Cardiac septum (tissue), 1 donor: ENCODE measurements at regions not wholly inside any gene's neighbourhood (a gene's known extent, or its start where the extent isn't known, plus 50 kb on each side); places are given as distances from the start of the nearest gene placed in this dataset.

ENCODE experiments used
- DNase-seq: peaks from one replicate; pipeline ENCODE4 v3.0.0-alpha.2; 2020; ENCODE audit warnings: low spot score
- intact Hi-C: fragments of 100-400 bp; cut with DNase I; formaldehyde crosslinking; loops from one replicate; pipeline ENCODE4 v1.14.0; 2022
- donor health status: DM: no; HTN: no; CAD: no.

DNA sequence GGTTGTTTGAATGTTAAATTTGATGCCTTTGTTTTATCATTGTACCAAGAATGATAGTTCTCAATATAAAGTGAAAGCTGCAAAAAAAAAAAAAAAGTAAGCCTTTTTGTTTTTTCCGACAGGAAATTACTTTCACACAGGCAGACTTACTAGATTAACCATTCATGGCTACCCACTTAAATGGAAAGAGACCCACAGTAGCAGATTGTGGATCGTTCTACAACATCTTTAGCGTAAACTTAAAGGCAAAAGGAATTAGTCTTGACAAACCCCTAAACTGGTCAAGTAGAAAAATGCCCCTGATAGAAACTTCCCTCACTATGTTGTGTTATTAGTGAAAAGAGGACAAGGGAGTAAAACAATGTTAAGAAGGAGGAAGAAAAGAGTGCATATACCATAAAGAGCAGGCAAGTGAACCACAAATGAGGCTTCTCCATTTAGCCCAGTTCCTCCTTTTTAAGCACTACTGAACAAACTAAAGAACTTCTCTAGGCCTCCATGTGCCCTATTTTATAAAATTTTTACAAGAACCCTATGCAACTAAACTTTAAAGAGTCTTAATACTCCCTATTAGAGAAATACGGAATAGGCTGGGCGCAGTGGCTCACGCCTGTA lies 1560.3 kb downstream of the MRPL39 start:
- intact Hi-C loops = no loop called here
- DNase-seq = no peak

DNA sequence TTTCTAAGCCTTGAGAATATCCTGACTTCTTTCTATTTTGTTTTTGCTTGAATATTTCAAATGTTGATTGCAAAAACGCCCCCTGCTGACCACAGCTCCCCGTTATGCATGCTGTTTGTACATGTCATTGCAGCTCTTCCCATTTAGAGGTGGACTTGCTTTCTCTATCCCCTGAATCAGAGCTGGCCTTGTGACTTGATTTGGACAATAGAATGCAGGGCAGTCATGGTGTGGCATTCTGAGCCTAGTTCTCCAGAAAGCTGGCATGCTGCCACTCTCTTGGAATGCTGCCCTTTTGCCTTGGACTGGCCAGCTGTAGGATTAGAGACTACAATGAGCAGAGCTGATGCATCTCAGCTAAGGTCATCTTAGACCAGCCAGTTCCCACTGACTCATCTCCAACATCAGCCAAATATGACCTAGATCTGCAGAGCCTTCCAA lies 1561.5 kb downstream of the MRPL39 start:
- DNase-seq = peak; percentile 77
- intact Hi-C loops = no loop called here

DNA sequence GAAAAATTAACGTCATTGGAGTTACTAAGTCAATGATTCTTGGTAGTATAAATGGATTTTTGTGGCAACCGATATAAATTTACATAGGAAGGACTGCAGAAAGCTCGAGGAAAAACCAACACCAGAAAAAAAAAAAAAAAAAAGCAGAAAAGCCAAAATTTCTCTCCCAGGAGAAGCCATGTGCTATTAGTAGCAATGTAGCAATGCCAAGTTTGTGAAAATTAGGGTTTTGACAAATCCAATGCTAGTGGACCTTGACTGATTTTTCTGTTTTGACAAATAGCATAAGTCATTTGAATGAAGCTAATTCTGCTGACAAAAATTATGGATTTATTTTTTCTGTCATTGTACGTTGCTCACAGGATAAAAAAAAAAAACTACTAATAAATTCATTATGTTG lies 1561.9 kb downstream of the MRPL39 start:
- no peak for DNase-seq
- intact Hi-C loops = no loop called here

DNA sequence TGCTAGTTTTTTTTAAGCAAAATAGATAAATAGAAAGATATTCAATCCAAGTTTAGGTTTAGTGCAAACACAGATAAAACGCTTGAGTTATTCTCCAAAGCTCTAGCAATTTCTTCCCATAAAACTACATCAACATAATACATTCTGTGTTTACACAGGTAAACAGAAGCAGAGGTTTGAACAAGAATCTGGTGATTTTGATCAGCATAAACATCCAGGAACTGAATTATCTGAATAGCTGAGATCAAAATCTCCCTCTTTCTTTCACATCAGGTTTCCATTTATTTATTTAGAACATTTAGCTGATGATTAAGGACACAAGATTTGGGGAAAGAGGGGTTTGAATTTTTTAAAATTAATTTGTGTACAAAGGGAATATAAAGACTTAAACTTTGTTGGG lies 1564.6 kb downstream of the MRPL39 start:
- DNase-seq = no peak
- intact Hi-C loops = no loop called here

DNA sequence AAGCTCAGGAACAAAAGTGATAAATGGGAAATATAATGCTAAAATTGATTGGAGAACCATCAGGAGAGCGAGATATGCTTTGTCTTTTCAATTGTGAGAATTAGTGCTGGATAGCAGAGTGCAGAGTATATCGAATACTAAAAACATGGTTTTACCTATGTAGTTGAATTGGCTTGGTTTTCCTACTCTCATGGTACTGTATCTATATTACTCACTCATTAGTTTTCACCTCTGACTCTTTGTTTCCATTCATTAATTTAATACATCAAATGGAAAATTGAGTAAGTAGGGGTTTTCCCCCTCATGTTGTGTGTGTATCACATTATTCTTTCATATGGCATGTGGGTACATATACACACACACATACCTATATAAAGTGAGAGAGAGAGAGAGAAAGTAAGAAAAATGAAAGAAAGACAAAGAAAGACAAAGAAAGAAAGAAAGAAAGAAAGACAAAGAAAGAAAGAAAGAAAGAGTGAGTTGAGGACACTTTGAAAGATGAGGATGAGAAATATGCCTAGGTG lies 1574.5 kb downstream of the MRPL39 start:
- DNase-seq = no peak
- intact Hi-C loops = no loop called here

DNA sequence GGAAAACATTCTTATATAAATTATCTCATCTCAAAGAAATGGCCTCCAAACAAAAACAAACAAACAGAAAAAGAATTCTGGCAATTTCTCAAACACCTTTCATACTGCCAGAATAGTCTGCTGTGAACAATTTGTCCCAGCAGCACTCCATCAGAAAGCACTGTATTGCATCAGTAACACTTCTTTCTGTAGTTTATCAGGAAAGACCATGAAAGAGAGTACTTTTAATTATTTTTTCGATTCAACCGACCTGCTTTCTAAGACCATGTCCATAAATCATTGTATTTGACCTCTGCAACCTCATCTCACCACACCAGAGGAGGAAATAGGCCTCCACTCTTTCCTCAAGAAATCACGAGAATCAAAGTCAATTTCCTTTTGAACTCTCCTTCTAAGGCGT lies 1579.9 kb downstream of the MRPL39 start:
- intact Hi-C loops = no loop called here
- DNase-seq = no peak

DNA sequence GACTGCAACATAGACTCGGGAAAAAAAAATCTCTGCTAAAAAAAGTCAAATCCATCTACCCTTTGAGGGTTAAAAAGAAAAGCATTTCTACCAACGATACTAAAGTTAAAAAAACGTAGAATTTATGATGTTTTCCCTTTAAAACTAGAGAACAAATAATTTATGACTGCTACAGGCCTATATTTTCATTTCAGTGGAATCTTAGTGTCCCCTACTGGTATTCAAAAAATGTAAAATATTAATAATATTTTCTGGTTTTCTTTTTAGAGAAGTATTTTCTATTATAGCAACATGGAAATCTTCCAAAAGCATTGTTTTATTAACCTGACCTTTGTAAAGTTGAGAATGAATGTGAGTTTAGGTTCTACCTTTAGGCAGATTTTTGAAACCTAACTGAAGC lies 1582.2 kb downstream of the MRPL39 start:
- no peak for DNase-seq
- intact Hi-C loops = no loop called here

DNA sequence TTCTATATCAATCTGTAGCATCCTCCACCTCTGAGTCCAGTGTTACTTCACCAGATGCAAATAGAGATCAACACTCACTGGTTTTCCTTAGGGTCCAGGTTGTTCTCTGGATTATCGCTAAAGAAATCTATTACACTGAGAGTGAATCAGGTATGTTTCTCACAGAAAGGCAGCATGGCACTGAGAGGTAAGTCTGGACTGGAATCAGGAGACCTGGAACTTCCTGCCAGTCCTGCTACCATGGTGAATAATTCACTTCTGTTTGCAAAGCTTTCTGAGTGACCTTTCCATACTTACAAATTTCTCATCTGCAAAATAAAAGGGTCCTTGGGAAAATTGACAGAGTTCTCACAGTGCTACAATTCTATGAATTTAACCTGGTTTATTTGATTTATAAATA lies 1583.3 kb downstream of the MRPL39 start:
- no peak for DNase-seq
- intact Hi-C loops = no loop called here

DNA sequence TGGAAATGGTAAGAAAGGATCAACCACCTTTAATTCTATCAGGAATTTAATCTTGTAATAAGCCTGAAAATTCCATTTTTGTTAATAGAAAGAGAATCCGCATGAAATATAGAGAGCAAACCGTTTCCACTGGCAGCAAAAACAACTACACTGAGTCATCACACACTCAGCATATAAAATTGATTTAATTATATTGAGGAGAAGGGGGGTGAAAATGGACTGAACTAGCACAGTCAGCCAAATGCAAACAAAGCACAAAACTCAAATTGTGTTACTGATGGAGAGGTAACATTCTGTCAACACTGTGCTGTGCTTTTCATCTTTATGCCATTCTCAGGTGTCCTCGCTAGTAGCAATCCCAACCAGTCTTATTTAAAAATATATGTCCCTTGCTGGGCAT lies 1583.9 kb downstream of the MRPL39 start:
- intact Hi-C loops = no loop called here
- no peak for DNase-seq

DNA sequence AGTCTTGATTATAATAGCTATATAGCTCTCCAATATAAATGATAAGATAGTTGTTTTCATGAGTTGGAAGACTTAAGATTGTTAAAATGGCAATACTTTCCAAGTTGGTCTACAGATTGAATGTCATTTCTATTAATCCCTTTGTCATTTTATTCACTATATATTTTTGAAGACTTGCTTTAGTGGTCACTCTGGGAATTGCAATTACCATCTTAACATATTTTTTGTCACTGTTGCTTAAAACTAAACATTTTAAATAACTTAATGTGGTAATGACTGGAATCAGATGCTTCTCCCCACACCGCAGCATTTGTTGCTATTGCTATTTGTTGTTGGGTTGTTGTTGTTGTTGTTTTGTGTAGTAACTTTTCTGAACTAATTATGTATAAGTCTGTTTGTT lies 1592.9 kb downstream of the MRPL39 start:
- intact Hi-C loops = no loop called here
- no peak for DNase-seq

DNA sequence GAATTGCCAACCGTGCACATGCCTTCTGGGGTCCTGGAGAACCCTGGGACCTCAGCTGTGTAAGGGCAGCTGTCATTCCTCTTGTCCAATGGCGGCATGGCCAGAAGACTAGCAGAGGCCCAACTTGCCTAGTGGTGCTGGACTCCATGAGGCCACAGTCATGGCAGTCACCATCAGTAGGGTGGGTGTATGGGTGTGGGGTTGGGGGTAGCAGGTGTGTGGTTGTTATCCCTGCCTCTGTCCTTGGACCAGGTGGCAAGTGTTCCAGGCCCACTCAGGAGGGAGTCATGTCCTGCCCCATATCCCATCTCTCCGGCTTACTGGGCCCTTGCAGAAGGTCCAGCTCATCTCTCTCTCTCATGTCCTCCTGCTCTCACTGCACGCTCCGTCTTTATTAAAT lies 1596.2 kb downstream of the MRPL39 start:
- intact Hi-C loops = no loop called here

DNA sequence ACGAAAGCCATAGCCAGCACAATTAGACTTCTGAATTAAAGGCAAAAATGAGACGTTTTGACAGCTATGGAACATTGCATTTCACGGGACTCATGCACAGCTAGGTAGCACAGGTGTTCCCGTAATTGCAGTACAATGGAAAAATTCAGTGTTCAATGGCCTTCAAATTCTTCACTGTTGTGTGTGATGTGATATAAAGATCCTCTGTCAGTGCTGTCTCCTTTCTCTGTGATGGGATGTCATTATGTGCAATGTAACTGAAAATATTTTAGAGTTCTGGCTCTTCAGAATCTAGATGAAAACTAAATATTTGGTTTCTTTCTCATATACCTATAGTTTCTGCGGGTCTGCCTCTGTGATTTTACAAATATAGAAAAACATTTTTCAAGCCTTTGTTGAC lies 1599.7 kb downstream of the MRPL39 start:
- DNase-seq = no peak
- intact Hi-C loops = no loop called here

More for the DNA sequence above, 1596.2 kb downstream of the MRPL39 start:
- DNase-seq = no peak

DNA sequence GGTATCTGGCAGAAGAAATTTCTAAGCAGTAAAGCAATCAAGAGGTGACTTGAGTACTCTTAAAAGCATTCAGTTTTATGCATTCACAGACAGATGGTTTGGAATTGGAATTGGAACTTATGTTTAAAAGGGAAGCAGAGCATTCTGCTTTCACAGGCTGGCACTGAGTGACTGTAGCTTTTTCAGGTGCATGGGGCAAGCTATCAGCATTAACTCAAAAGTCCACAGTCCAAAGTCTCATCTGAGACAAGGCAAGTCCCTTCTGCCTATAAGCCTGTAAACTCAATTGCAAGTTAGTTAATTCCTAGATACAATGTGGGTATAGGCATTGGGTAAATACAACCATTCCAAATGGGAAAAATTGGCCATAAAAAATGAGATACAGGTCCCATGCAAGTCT lies 1620.3 kb downstream of the MRPL39 start:
- no peak for DNase-seq
- intact Hi-C loops = no loop called here

DNA sequence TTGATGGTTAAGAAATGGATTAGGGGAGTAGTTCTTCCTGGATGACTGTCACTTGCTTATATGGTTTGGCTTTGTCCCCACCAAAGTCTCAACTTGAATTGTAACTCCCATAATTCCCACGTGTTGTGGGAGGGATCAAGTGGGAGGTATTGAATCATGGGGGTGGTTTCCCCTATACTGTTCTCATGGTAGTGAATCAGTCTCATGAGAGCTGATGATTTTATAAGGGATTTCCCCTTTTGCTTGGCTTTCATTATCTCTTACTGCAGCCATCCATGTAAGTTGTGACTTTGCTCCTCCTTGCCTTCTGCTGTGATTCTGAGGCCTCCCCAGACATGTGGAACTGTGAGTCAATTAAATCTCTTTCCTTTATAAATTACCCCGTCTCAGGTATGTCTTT lies 1621.1 kb downstream of the MRPL39 start:
- intact Hi-C loops = no loop called here
- DNase-seq = no peak

DNA sequence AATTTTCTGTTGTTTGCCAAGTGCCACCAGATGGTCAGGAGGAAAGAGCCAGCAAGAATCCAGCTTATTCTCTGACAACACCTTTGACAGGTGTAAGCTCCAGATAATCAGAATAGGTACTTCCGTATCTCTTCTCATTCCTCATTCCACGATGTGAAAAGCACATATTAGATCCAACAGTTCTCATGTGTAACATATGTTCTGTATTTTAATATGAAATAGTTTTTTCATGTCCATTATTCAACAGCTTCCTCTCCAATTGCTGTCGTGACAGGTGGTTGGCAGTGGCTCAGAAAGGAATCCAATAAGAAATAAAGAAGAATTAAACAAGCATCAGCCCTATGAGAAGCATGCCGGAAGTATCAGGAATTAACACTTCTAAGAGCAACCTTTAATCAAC lies 1624.7 kb downstream of the MRPL39 start:
- no peak for DNase-seq
- intact Hi-C loops = no loop called here

DNA sequence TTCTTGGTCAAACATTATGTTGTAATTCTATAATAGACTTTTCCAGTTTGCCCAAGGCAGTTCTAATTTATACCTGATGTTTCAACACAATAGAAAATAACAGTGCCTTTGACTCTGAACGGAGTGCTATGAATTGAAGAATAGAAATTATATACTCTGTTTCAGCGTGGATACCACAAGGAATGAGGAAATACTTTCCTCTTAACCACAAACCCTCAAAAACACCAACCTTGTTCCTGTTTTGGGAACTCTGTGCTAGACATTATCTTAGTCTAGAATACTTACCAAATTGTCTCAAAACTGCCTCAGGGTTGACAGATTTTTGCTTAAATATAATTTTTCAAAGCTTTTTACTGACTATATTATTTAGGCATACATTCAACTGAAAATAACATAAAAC lies 1629.3 kb downstream of the MRPL39 start:
- intact Hi-C loops = no loop called here

DNA sequence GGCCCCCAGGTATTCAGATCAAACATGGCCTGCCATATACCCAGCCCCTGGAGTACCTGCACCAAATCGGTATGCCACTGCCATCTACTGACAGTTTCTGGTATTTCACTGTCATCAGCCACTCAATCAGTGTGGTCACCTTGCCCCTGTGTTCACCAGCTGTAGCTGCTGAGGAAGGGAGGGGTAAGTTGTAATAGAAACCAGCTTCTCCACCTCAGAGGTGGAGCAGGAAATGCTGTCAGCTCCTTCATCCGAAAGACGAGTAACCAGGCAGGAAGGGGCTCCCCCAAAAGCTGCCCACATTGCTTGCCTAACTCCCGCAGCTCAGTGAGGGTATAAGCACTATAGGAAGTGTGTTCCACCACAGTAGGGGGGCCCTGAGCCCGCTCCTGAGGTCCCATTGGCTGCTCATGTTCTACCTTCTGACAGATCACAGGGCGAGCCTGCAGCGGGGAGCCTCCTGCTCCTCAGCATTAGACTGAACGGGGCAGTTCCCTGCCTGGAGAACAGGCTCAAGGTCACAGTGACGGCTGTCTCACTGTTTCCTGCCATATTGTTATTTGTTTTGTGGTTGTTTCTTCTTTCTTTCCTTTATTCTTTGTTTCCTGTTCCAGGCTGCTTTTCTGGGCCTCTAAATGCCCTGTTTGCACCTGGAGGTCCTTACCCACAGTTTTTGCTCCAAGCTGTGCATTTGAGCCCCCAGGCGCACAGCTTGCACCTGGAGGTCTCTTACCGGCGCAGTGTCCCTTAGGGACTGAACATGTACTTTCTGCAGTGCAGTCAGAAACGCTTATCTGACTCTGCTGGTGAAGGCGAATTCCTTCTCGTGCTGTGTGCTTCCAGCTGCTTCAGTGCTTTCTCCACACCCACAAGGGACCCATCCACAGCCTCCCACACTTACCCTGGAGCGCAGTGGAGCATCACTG lies 1638.3 kb downstream of the MRPL39 start:
- intact Hi-C loops = no loop called here
- no peak for DNase-seq

More for the DNA sequence above, 1629.3 kb downstream of the MRPL39 start:
- DNase-seq = no peak

DNA sequence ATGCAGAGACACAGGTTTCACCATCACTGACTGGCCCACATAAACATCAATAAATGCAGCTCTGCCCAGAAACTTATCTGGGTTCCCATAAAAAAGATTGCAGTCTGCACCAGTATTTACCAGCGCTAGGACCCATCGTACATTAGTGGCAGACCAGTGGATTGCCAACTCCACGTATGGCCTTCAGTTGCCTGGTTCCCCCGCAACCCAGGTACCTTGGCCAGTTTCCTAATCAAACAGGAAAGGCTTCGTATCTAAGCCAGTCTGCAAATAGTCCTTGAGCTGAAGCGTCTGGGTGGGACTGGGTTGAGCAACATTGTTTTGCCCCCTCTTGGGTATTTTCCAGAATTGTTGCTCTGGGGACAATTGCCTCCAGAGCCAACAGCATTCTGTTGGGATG lies 1639.3 kb downstream of the MRPL39 start:
- intact Hi-C loops = no loop called here

DNA sequence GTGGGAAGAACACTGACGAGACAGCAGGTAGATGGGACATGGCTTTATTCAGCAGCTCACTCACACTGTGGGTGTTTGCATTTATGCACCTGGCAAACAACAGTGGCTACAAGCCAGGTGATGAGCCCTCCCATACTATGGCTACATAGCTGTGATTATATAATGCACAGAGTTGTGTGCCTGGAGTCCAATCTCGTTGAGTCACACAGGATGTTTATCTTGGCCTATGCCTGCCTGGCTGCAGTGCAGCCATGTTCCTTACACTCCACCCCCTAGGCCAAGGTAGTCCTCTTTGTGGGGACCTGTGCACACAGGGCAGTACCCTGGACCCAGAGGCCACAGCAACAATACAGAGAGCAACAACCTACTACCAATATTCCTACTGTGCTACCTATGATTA lies 1643.8 kb downstream of the MRPL39 start:
- DNase-seq = no peak
- intact Hi-C loops = no loop called here

More for the DNA sequence above, 1639.3 kb downstream of the MRPL39 start:
- no peak for DNase-seq

DNA sequence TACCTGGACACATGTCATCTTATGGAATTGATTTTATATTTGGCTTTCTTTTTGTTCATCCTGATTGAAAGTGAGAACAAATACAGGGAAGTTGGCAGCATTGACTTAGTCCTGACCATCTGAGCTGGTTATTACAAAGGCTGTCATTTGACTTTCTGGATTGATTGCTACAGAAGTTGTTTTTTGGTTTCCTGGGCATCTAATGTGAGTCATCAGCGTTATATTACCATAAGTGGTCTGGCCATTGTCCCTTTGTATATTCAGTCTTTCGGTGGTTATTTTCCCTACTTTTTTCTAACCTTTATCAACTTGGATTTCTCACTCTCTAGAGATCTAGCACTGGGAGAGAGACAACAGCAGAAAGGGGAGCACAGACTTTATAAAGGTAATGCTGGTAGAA lies 1646.5 kb downstream of the MRPL39 start:
- intact Hi-C loops = no loop called here
- no peak for DNase-seq
